HG03439 (cell line): ENCODE measurements at regions not wholly inside any gene's neighbourhood (a gene's known extent, or its start where the extent isn't known, plus 50 kb on each side); places are given as distances from the start of the nearest gene placed in this dataset.
A peak's percentile ranks its signal among the peaks of the same experiment; 100 is the strongest.

Experiments
- ATAC-seq: cut with Tn5 transposase; IDR thresholded peaks from one replicate; pipeline ENCODE4 v1.9.1; 2021; ENCODE audit warnings: mild to moderate bottlenecking, moderate library complexity; ENCODE audit not compliant: unreplicated experiment

GRCh38 chr9:103734471-103734870, 359.6 kb upstream of the SMC2 start:
- no peak for ATAC-seq

- ATAC-seq = no peak
Observed at GRCh38 chr9:103755441-103755840, 338.7 kb upstream of the SMC2 start.

- no peak for ATAC-seq
Observed at GRCh38 chr9:103755986-103756385, 338.1 kb upstream of the SMC2 start.

GRCh38 chr9:103757062-103757461, 337.0 kb upstream of the SMC2 start:
- ATAC-seq = no peak

GRCh38 chr9:103761466-103761865, 332.6 kb upstream of the SMC2 start:
- ATAC-seq = no peak

GRCh38 chr9:103789686-103790085, 304.4 kb upstream of the SMC2 start:
- ATAC-seq = peak; percentile 93

- ATAC-seq = peak; percentile 99
Observed at GRCh38 chr9:103798620-103799019, 295.5 kb upstream of the SMC2 start.

- ATAC-seq = no peak
Observed at GRCh38 chr9:103799959-103800358, 294.1 kb upstream of the SMC2 start.

GRCh38 chr9:103802068-103802467, 292.0 kb upstream of the SMC2 start:
- no peak for ATAC-seq

- no peak for ATAC-seq
Observed at GRCh38 chr9:103803245-103803644, 290.9 kb upstream of the SMC2 start.

GRCh38 chr9:103804077-103804735, 289.9 kb upstream of the SMC2 start:
- no peak for ATAC-seq

- no peak for ATAC-seq
Observed at GRCh38 chr9:103809745-103810144, 284.4 kb upstream of the SMC2 start.

GRCh38 chr9:103811462-103811861, 282.6 kb upstream of the SMC2 start:
- no peak for ATAC-seq

- ATAC-seq = peak; percentile 63
Observed at GRCh38 chr9:103816146-103816545, 278.0 kb upstream of the SMC2 start.

- no peak for ATAC-seq
Observed at GRCh38 chr9:103819936-103820335, 274.2 kb upstream of the SMC2 start.

- ATAC-seq = no peak
Observed at GRCh38 chr9:103821115-103821514, 273.0 kb upstream of the SMC2 start.

GRCh38 chr9:103837940-103838339, 256.2 kb upstream of the SMC2 start:
- ATAC-seq = no peak

GRCh38 chr9:103839197-103839596, 254.9 kb upstream of the SMC2 start:
- no peak for ATAC-seq

GRCh38 chr9:103867886-103868285, 226.2 kb upstream of the SMC2 start:
- ATAC-seq = no peak

- no peak for ATAC-seq
Observed at GRCh38 chr9:103872811-103873210, 221.3 kb upstream of the SMC2 start.

- ATAC-seq = no peak
Observed at GRCh38 chr9:103881419-103881818, 212.7 kb upstream of the SMC2 start.

- ATAC-seq = no peak
Observed at GRCh38 chr9:103889989-103890388, 204.1 kb upstream of the SMC2 start.

- ATAC-seq = no peak
Observed at GRCh38 chr9:103894184-103894583, 199.9 kb upstream of the SMC2 start.
